GM19438 (cell line): ENCODE measurements at regions not wholly inside any gene's neighbourhood (a gene's known extent, or its start where the extent isn't known, plus 50 kb on each side); places are given as distances from the start of the nearest gene placed in this dataset.
"Not testable (repeated sequence)": the region's sequence is repeated elsewhere in the genome, so short reads cannot be mapped to it uniquely, and the experiment has no call there.

Experiments used
- ATAC-seq: cut with Tn5 transposase; IDR thresholded peaks from one replicate; pipeline ENCODE4 v1.9.1; 2021; ENCODE audit warnings: low read depth; ENCODE audit not compliant: unreplicated experiment

- ATAC-seq: no peak
Observed at GRCh38 chr12:85626001-85626783, 210.0 kb downstream of the RASSF9 start.

GRCh38 chr12:85626784-85627171 is 209.4 kb downstream of the RASSF9 start:
- ATAC-seq: no peak

- no peak for ATAC-seq
Observed at GRCh38 chr12:85627584-85627983, 208.6 kb downstream of the RASSF9 start.

GRCh38 chr12:85628562-85628961 is 207.6 kb downstream of the RASSF9 start:
- ATAC-seq: not testable (repeated sequence)

GRCh38 chr12:85630851-85631250 is 205.4 kb downstream of the RASSF9 start:
- no peak for ATAC-seq

- ATAC-seq: no peak
Observed at GRCh38 chr12:85632390-85632789, 203.8 kb downstream of the RASSF9 start.

- ATAC-seq: no peak
Observed at GRCh38 chr12:85633491-85633890, 202.7 kb downstream of the RASSF9 start.

GRCh38 chr12:85639834-85640233 is 196.4 kb downstream of the RASSF9 start:
- no peak for ATAC-seq

GRCh38 chr12:85641796-85642195 is 194.4 kb downstream of the RASSF9 start:
- ATAC-seq: no peak

GRCh38 chr12:85642288-85642687 is 193.9 kb downstream of the RASSF9 start:
- ATAC-seq: no peak

- ATAC-seq: no peak
Observed at GRCh38 chr12:85642808-85643207, 193.4 kb downstream of the RASSF9 start.

- ATAC-seq: no peak
Observed at GRCh38 chr12:85644508-85644907, 191.7 kb downstream of the RASSF9 start.

- ATAC-seq: no peak
Observed at GRCh38 chr12:85653731-85654455, 182.3 kb downstream of the RASSF9 start.

- ATAC-seq: no peak
Observed at GRCh38 chr12:85654456-85654840, 181.8 kb downstream of the RASSF9 start.

GRCh38 chr12:85656561-85656960 is 179.6 kb downstream of the RASSF9 start:
- no peak for ATAC-seq

- ATAC-seq: no peak
Observed at GRCh38 chr12:85657251-85657650, 179.0 kb downstream of the RASSF9 start.

- ATAC-seq: no peak
Observed at GRCh38 chr12:85657836-85658630, 178.2 kb downstream of the RASSF9 start.

GRCh38 chr12:85659754-85660530 is 176.3 kb downstream of the RASSF9 start:
- no peak for ATAC-seq

GRCh38 chr12:85661461-85662206 is 174.6 kb downstream of the RASSF9 start:
- ATAC-seq: no peak

GRCh38 chr12:85662207-85662602 is 174.0 kb downstream of the RASSF9 start:
- no peak for ATAC-seq
